ENCODE measurements at regions not wholly inside any gene's neighbourhood (a gene's known extent, or its start where the extent isn't known, plus 50 kb on each side); places are given as distances from the start of the nearest gene placed in this dataset.

- Mint-ChIP-seq H3K27ac (no peak overlapping the region), H3K4me3 (no peak overlapping the region), H3K4me1 (peaks cover 0 to 5% (median 4%) of the 10 kb centered on the region in 3 donors), H3K36me3 (no peaks in the 10 kb centered on the region), H3K27me3 (peaks cover 10 to 36% of the 10 kb centered on the region in 2 donors), H3K9me3 (peaks cover 0 to 2% (median 0%) of the 10 kb centered on the region in 5 donors)
- Histone ChIP-seq H3K36me3 (ENCODE audit: insufficient read depth, low read length) (no peaks in the 10 kb centered on the region), H3K4me1 (ENCODE audit: insufficient read depth, low read length) (no peaks in the 10 kb centered on the region), H3K27ac (ENCODE audit: low read depth, low read length) (no peak overlapping the region), H3K4me3 (ENCODE audit: low read length) (no peak overlapping the region), H3K9me3 (ENCODE audit: low read length) (no peaks in the 10 kb centered on the region), H3K27me3 (ENCODE audit: insufficient read depth, low read length, poor library complexity, severe bottlenecking) (no peaks in the 10 kb centered on the region)
- POLR2A ChIA-PET: no interaction called here
- DNase-seq: no peak
- CTCF ChIA-PET: no interaction called here
Observed at GRCh38 chr16:86991679-86992078, 325.5 kb downstream of the C16orf95 start.

GRCh38 chr16:86992587-86992986 is 324.6 kb downstream of the C16orf95 start:
- no peaks in the 10 kb centered on the region for H3K36me3 ChIP-seq (ENCODE audit: insufficient read depth, low read length)
- DNase-seq: no peak
- Mint-ChIP-seq H3K27me3 (peaks cover 13 to 39% of the 10 kb centered on the region in 2 donors), H3K36me3 (no peaks in the 10 kb centered on the region), H3K27ac (no peak overlapping the region), H3K9me3 (peaks cover 0 to under 1% (median 0%) of the 10 kb centered on the region in 5 donors), H3K4me1 (peaks cover 0 to 5% (median 4%) of the 10 kb centered on the region in 3 donors), H3K4me3 (no peak overlapping the region)
- H3K27ac ChIP-seq (ENCODE audit: low read depth, low read length): no peak overlapping the region
- ChIA-PET POLR2A (no interaction called here), CTCF (no interaction called here)
- no peaks in the 10 kb centered on the region for H3K27me3 ChIP-seq (ENCODE audit: insufficient read depth, low read length, poor library complexity, severe bottlenecking)
- H3K4me3 ChIP-seq (ENCODE audit: low read length): no peak overlapping the region
- H3K9me3 ChIP-seq (ENCODE audit: low read length): no peaks in the 10 kb centered on the region
- H3K4me1 ChIP-seq (ENCODE audit: insufficient read depth, low read length): no peaks in the 10 kb centered on the region

GRCh38 chr16:86993426-86994110 is 323.6 kb downstream of the C16orf95 start:
- no peaks in the 10 kb centered on the region for H3K36me3 Mint-ChIP-seq
- H3K9me3 Mint-ChIP-seq: peaks cover 0 to under 1% (median 0%) of the 10 kb centered on the region in 5 donors

GRCh38 chr16:86994215-86994614 is 323.0 kb downstream of the C16orf95 start:
- Mint-ChIP-seq H3K9me3 (peaks cover 0 to 2% (median 0%) of the 10 kb centered on the region in 5 donors), H3K27ac (no peak overlapping the region), H3K36me3 (no peaks in the 10 kb centered on the region), H3K27me3 (peaks cover 13 to 39% of the 10 kb centered on the region in 2 donors), H3K4me3 (no peak overlapping the region), H3K4me1 (peaks cover 0 to 5% (median 4%) of the 10 kb centered on the region in 3 donors)
- no peaks in the 10 kb centered on the region for H3K9me3 ChIP-seq (ENCODE audit: low read length)
- ChIA-PET POLR2A (no interaction called here), CTCF (no interaction called here)
- no peaks in the 10 kb centered on the region for H3K4me1 ChIP-seq (ENCODE audit: insufficient read depth, low read length)
- H3K4me3 ChIP-seq (ENCODE audit: low read length): no peak overlapping the region
- H3K36me3 ChIP-seq (ENCODE audit: insufficient read depth, low read length): no peaks in the 10 kb centered on the region
- DNase-seq: no peak
- no peaks in the 10 kb centered on the region for H3K27me3 ChIP-seq (ENCODE audit: insufficient read depth, low read length, poor library complexity, severe bottlenecking)
- no peak overlapping the region for H3K27ac ChIP-seq (ENCODE audit: low read depth, low read length)

More at GRCh38 chr16:86993426-86994110, 323.6 kb downstream of the C16orf95 start:
- DNase-seq: no peak
- Mint-ChIP-seq H3K4me1 (peaks cover 0 to 5% (median 4%) of the 10 kb centered on the region in 3 donors), H3K27ac (no peak overlapping the region), H3K27me3 (peaks cover 13 to 39% of the 10 kb centered on the region in 2 donors), H3K4me3 (no peak overlapping the region)
- ChIA-PET POLR2A (no interaction called here), CTCF (no interaction called here)
- Histone ChIP-seq H3K9me3 (ENCODE audit: low read length) (no peaks in the 10 kb centered on the region), H3K27ac (ENCODE audit: low read depth, low read length) (no peak overlapping the region), H3K36me3 (ENCODE audit: insufficient read depth, low read length) (no peaks in the 10 kb centered on the region), H3K4me3 (ENCODE audit: low read length) (no peak overlapping the region), H3K4me1 (ENCODE audit: insufficient read depth, low read length) (no peaks in the 10 kb centered on the region), H3K27me3 (ENCODE audit: insufficient read depth, low read length, poor library complexity, severe bottlenecking) (no peaks in the 10 kb centered on the region)

- no peak overlapping the region for H3K4me3 Mint-ChIP-seq
- H3K4me3 ChIP-seq (ENCODE audit: low read length): no peak overlapping the region
- no peaks in the 10 kb centered on the region for H3K36me3 Mint-ChIP-seq
- CTCF ChIA-PET: no interaction called here
- peaks cover 9 to 36% of the 10 kb centered on the region in 2 donors for H3K27me3 Mint-ChIP-seq
- H3K27ac Mint-ChIP-seq: peak overlapping the region in 1 of 8 donors; percentile 64
- H3K4me1 ChIP-seq (ENCODE audit: insufficient read depth, low read length): no peaks in the 10 kb centered on the region
- no peak for DNase-seq
- no peak overlapping the region for H3K27ac ChIP-seq (ENCODE audit: low read depth, low read length)
- H3K4me1 Mint-ChIP-seq: peaks cover 0 to 5% (median 4%) of the 10 kb centered on the region in 3 donors
- peaks cover 0 to 2% (median 0%) of the 10 kb centered on the region in 5 donors for H3K9me3 Mint-ChIP-seq
- H3K36me3 ChIP-seq (ENCODE audit: insufficient read depth, low read length): no peaks in the 10 kb centered on the region
- H3K9me3 ChIP-seq (ENCODE audit: low read length): no peaks in the 10 kb centered on the region
- POLR2A ChIA-PET: no interaction called here
- H3K27me3 ChIP-seq (ENCODE audit: insufficient read depth, low read length, poor library complexity, severe bottlenecking): no peaks in the 10 kb centered on the region
Observed at GRCh38 chr16:86994651-86995171, 322.5 kb downstream of the C16orf95 start.

GRCh38 chr16:86995456-86995855 is 321.7 kb downstream of the C16orf95 start:
- H3K4me3 ChIP-seq (ENCODE audit: low read length): no peak overlapping the region
- POLR2A ChIA-PET: no interaction called here
- CTCF ChIA-PET: no interaction called here
- H3K27me3 ChIP-seq (ENCODE audit: insufficient read depth, low read length, poor library complexity, severe bottlenecking): no peaks in the 10 kb centered on the region
- H3K36me3 ChIP-seq (ENCODE audit: insufficient read depth, low read length): no peaks in the 10 kb centered on the region
- Mint-ChIP-seq H3K36me3 (no peaks in the 10 kb centered on the region), H3K9me3 (peaks cover 0 to 2% (median 0%) of the 10 kb centered on the region in 5 donors), H3K4me1 (peaks cover 0 to 1% (median under 1%) of the 10 kb centered on the region in 3 donors), H3K4me3 (no peak overlapping the region), H3K27ac (no peak overlapping the region), H3K27me3 (peaks cover 9 to 33% of the 10 kb centered on the region in 2 donors)
- no peak overlapping the region for H3K27ac ChIP-seq (ENCODE audit: low read depth, low read length)
- no peaks in the 10 kb centered on the region for H3K9me3 ChIP-seq (ENCODE audit: low read length)
- DNase-seq: no peak
- no peaks in the 10 kb centered on the region for H3K4me1 ChIP-seq (ENCODE audit: insufficient read depth, low read length)

- H3K36me3 Mint-ChIP-seq: no peaks in the 10 kb centered on the region
- POLR2A ChIA-PET: no interaction called here
Observed at GRCh38 chr16:86996081-86996480, 321.1 kb downstream of the C16orf95 start.

GRCh38 chr16:86997058-86997457 is 320.1 kb downstream of the C16orf95 start:
- Mint-ChIP-seq H3K9me3 (peaks cover 0 to 4% (median 0%) of the 10 kb centered on the region in 5 donors), H3K36me3 (no peaks in the 10 kb centered on the region), H3K4me3 (no peak overlapping the region), H3K27me3 (peaks cover 9 to 23% of the 10 kb centered on the region in 2 donors), H3K4me1 (no peaks in the 10 kb centered on the region), H3K27ac (no peak overlapping the region)
- POLR2A ChIA-PET: no interaction called here
- CTCF ChIA-PET: no interaction called here
- no peaks in the 10 kb centered on the region for H3K9me3 ChIP-seq (ENCODE audit: low read length)
- no peaks in the 10 kb centered on the region for H3K4me1 ChIP-seq (ENCODE audit: insufficient read depth, low read length)
- no peak overlapping the region for H3K4me3 ChIP-seq (ENCODE audit: low read length)
- no peak overlapping the region for H3K27ac ChIP-seq (ENCODE audit: low read depth, low read length)
- H3K27me3 ChIP-seq (ENCODE audit: insufficient read depth, low read length, poor library complexity, severe bottlenecking): no peaks in the 10 kb centered on the region
- no peak for DNase-seq
- H3K36me3 ChIP-seq (ENCODE audit: insufficient read depth, low read length): no peaks in the 10 kb centered on the region

More at GRCh38 chr16:86996081-86996480, 321.1 kb downstream of the C16orf95 start:
- Mint-ChIP-seq H3K9me3 (peaks cover 0 to 2% (median 0%) of the 10 kb centered on the region in 5 donors), H3K4me1 (no peaks in the 10 kb centered on the region), H3K27me3 (peaks cover 11 to 33% of the 10 kb centered on the region in 2 donors), H3K27ac (no peak overlapping the region), H3K4me3 (no peak overlapping the region)
- H3K4me1 ChIP-seq (ENCODE audit: insufficient read depth, low read length): no peaks in the 10 kb centered on the region
- no peak overlapping the region for H3K4me3 ChIP-seq (ENCODE audit: low read length)
- no peaks in the 10 kb centered on the region for H3K9me3 ChIP-seq (ENCODE audit: low read length)
- CTCF ChIA-PET: no interaction called here
- no peak for DNase-seq
- no peak overlapping the region for H3K27ac ChIP-seq (ENCODE audit: low read depth, low read length)
- H3K36me3 ChIP-seq (ENCODE audit: insufficient read depth, low read length): no peaks in the 10 kb centered on the region
- no peaks in the 10 kb centered on the region for H3K27me3 ChIP-seq (ENCODE audit: insufficient read depth, low read length, poor library complexity, severe bottlenecking)
